ENCODE measurements at regions not wholly inside any gene's neighbourhood (a gene's known extent, or its start where the extent isn't known, plus 50 kb on each side); places are given as distances from the start of the nearest gene placed in this dataset.

DNA sequence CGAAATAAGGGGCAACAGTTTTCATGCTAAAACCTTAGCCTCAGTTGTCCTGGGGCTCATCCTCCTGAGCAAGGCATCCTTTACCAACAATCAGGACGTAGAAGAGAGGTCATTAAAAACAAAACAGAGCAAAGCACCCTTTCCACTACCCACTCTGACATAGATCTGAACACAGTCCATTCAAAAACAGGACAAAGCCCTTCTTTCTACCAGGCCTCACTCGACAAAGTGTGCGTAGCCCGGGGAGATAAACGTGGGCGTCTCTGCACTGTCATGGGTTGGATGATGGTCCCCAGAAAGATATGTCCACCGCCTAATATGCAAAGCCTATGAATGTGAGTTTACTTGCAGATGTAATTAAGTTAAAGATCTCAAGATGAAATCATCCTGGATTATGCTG, 60.6 kb upstream of the TAS2R1 start:
- no peak for DNase-seq (ENCODE audit: low spot score)

- DNase-seq (ENCODE audit: low spot score) = peak; percentile 94
Observed at GRCh38 chr5:9686216-9686615, 56.1 kb upstream of the TAS2R1 start.

DNA sequence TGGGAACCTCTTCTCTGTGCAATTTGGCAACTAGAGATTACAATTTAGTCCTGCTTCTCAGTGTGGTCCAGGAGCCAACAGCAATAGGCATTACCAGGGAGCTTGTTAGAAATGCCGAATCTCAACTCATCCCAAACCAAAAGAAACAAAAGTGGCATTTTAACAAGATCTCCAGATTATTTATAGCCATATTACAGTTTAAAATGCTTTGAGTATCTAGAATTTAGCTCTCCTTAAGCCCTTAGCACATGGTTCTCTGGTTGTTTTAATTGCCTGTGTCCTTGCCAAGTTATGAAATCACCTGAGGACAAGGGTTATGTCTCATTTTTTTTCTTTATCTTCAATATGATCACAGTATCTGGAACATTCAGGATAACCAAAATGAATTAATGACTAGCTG, 51.6 kb upstream of the TAS2R1 start:
- peak; percentile 25 for DNase-seq (ENCODE audit: low spot score)

All from A172 (cell line).